Esophagus squamous epithelium (tissue), 4 donors: ENCODE measurements at regions not wholly inside any gene's neighbourhood (a gene's known extent, or its start where the extent isn't known, plus 50 kb on each side); places are given as distances from the start of the nearest gene placed in this dataset.

ENCODE experiments used
- CTCF ChIP-seq, 6 experiments: fragments of 450-650 bp in 4 of 6; fragments of 200-600 bp in 2 of 6; sonication (generic) in 2 of 6; IDR thresholded peaks; one replicate each; pipeline ENCODE4 v1.5.1; 2016 to 2019; ENCODE audit warnings: antibody characterized with exemption in 6 of 6, mild to moderate bottlenecking in 4 of 6, moderate library complexity in 4 of 6
- POLR2A ChIP-seq, 4 donors: fragments of 450-650 bp; IDR thresholded peaks; one replicate each; pipeline ENCODE4 v1.6.1; 2017; ENCODE audit warnings: antibody characterized with exemption in 4 of 4, mild to moderate bottlenecking in 4 of 4, moderate library complexity in 3 of 4

- TF ChIP-seq CTCF (IDR thresholded peaks at IDR 0.05) (no peak), POLR2A (IDR thresholded peaks at IDR 0.05) (no peak)
These were observed 458.7 kb upstream of the ZFHX3 start for GRCh38 chr16:73506568-73507056.
